Peyer's patch (tissue), 4 donors: ENCODE measurements at regions not wholly inside any gene's neighbourhood (a gene's known extent, or its start where the extent isn't known, plus 50 kb on each side); places are given as distances from the start of the nearest gene placed in this dataset.

ENCODE experiments used
- DNase-seq, 3 donors: peaks; one replicate each; pipeline ENCODE4 v3.0.0-alpha.2; 2017 to 2019
- H3K27ac ChIP-seq, 4 donors: fragments of 200-600 bp; sonication (generic); one replicate each; pipeline ENCODE4 v1.5.1; 2016 to 2019
- H3K27me3 ChIP-seq, 2 donors: fragments of 200-600 bp; sonication (generic); one replicate each; pipeline ENCODE4 v1.5.1; 2019
- H3K36me3 ChIP-seq, 3 donors: fragments of 200-600 bp; sonication (generic); one replicate each; pipeline ENCODE4 v1.5.1; 2016 to 2019
- H3K4me1 ChIP-seq, 4 donors: fragments of 200-600 bp; sonication (generic); one replicate each; pipeline ENCODE4 v1.5.1; 2016 to 2019
- H3K4me3 ChIP-seq, 4 donors: fragments of 200-600 bp; sonication (generic); 1 replicate in 3 of 4; 2 replicates in 1 of 4; pipeline ENCODE4 v1.5.1; 2016 to 2019; ENCODE audit warnings: mild to moderate bottlenecking in 1 of 4
- H3K9me3 ChIP-seq, 4 donors: fragments of 200-600 bp; sonication (generic); one replicate each; pipeline ENCODE4 v1.5.1; 2016 to 2019; ENCODE audit warnings: mild to moderate bottlenecking in 1 of 4
- CTCF ChIP-seq, 6 experiments: fragments of 450-650 bp in 4 of 6; fragments of 200-600 bp in 2 of 6; sonication (generic) in 1 of 6; IDR thresholded peaks; one replicate each; pipeline ENCODE4 v1.5.1; 2017 to 2019; ENCODE audit warnings: antibody characterized with exemption in 6 of 6, mild to moderate bottlenecking in 3 of 6, moderate library complexity in 1 of 6
- POLR2A ChIP-seq, 2 donors: fragments of 450-650 bp; IDR thresholded peaks; one replicate each; pipeline ENCODE4 v1.5.1; 2017; ENCODE audit warnings: antibody characterized with exemption in 2 of 2, mild to moderate bottlenecking in 2 of 2, moderate library complexity in 2 of 2

GRCh38 chr14:106840991-106841390 lies 1314.6 kb downstream of the TMEM121 start:
- no peaks in the 10 kb centered on the region for H3K9me3 ChIP-seq
- DNase-seq, result no peak
- no peaks in the 10 kb centered on the region for H3K36me3 ChIP-seq
- peaks cover 0 to 9% (median 0%) of the 10 kb centered on the region in 4 donors for H3K4me1 ChIP-seq
- TF ChIP-seq CTCF (IDR thresholded peaks at IDR 0.05), result no peak
- TF ChIP-seq POLR2A (IDR thresholded peaks at IDR 0.05), result no peak
- no peaks in the 10 kb centered on the region for H3K27me3 ChIP-seq
- no peak overlapping the region for H3K4me3 ChIP-seq
- H3K27ac ChIP-seq, result no peak overlapping the region

- Histone ChIP-seq H3K9me3 (no peaks in the 10 kb centered on the region), H3K4me3 (no peak overlapping the region)
- TF ChIP-seq CTCF (IDR thresholded peaks at IDR 0.05) (no peak), POLR2A (IDR thresholded peaks at IDR 0.05) (no peak)
Observed at GRCh38 chr14:106841701-106842100, 1315.3 kb downstream of the TMEM121 start.

GRCh38 chr14:106842687-106843086 lies 1316.3 kb downstream of the TMEM121 start:
- peak in 2 of 3 donors; percentile 57 to 59 for DNase-seq
- H3K4me1 ChIP-seq, result peaks cover 0 to 9% (median 0%) of the 10 kb centered on the region in 4 donors
- H3K27ac ChIP-seq, result no peak overlapping the region
- H3K9me3 ChIP-seq, result no peaks in the 10 kb centered on the region
- H3K4me3 ChIP-seq, result no peak overlapping the region
- no peaks in the 10 kb centered on the region for H3K36me3 ChIP-seq
- peak in 5 of 6 experiments; percentile 6 to 46 (median 25) for TF ChIP-seq CTCF (IDR thresholded peaks at IDR 0.05)
- TF ChIP-seq POLR2A (IDR thresholded peaks at IDR 0.05), result no peak
- H3K27me3 ChIP-seq, result no peaks in the 10 kb centered on the region

More at GRCh38 chr14:106841701-106842100, 1315.3 kb downstream of the TMEM121 start:
- peaks cover 0 to 9% (median 0%) of the 10 kb centered on the region in 4 donors for H3K4me1 ChIP-seq
- H3K27ac ChIP-seq, result no peak overlapping the region
- DNase-seq, result no peak
- no peaks in the 10 kb centered on the region for H3K36me3 ChIP-seq
- no peaks in the 10 kb centered on the region for H3K27me3 ChIP-seq

GRCh38 chr14:106843386-106843785 lies 1317.0 kb downstream of the TMEM121 start:
- H3K9me3 ChIP-seq, result no peaks in the 10 kb centered on the region
- TF ChIP-seq CTCF (IDR thresholded peaks at IDR 0.05) (peak in 4 of 6 experiments; percentile 2 to 21 (median 13)), POLR2A (IDR thresholded peaks at IDR 0.05) (no peak)
- peak overlapping the region; percentile 93 to 97 (median 94) for H3K27ac ChIP-seq
- DNase-seq, result peak in 2 of 3 donors; percentile 48 to 58
- peaks cover 0 to 9% (median 0%) of the 10 kb centered on the region in 4 donors for H3K4me1 ChIP-seq
- H3K4me3 ChIP-seq, result peak overlapping the region; percentile 58 to 66 (median 60)
- no peaks in the 10 kb centered on the region for H3K27me3 ChIP-seq
- no peaks in the 10 kb centered on the region for H3K36me3 ChIP-seq

GRCh38 chr14:106843951-106844483 lies 1317.6 kb downstream of the TMEM121 start:
- no peaks in the 10 kb centered on the region for H3K27me3 ChIP-seq
- peak overlapping the region; percentile 93 to 97 (median 94) for H3K27ac ChIP-seq
- DNase-seq, result peak; percentile 61 to 75 (median 65)
- H3K36me3 ChIP-seq, result no peaks in the 10 kb centered on the region
- no peaks in the 10 kb centered on the region for H3K9me3 ChIP-seq
- no peak for TF ChIP-seq POLR2A (IDR thresholded peaks at IDR 0.05)
- TF ChIP-seq CTCF (IDR thresholded peaks at IDR 0.05), result no peak
- peak overlapping the region; percentile 58 to 66 (median 60) for H3K4me3 ChIP-seq
- peaks cover 0 to 9% (median 0%) of the 10 kb centered on the region in 4 donors for H3K4me1 ChIP-seq
